Retina (tissue), 1 donor: ENCODE measurements at regions not wholly inside any gene's neighbourhood (a gene's known extent, or its start where the extent isn't known, plus 50 kb on each side); places are given as distances from the start of the nearest gene placed in this dataset.

Experiments
- DNase-seq: peaks from one replicate; pipeline ENCODE4 v3.0.0-alpha.2; 2016

- no peak for DNase-seq
Measured at GRCh38 chr1:39141925-39142324, 62.6 kb upstream of the MACF1 start.

DNA sequence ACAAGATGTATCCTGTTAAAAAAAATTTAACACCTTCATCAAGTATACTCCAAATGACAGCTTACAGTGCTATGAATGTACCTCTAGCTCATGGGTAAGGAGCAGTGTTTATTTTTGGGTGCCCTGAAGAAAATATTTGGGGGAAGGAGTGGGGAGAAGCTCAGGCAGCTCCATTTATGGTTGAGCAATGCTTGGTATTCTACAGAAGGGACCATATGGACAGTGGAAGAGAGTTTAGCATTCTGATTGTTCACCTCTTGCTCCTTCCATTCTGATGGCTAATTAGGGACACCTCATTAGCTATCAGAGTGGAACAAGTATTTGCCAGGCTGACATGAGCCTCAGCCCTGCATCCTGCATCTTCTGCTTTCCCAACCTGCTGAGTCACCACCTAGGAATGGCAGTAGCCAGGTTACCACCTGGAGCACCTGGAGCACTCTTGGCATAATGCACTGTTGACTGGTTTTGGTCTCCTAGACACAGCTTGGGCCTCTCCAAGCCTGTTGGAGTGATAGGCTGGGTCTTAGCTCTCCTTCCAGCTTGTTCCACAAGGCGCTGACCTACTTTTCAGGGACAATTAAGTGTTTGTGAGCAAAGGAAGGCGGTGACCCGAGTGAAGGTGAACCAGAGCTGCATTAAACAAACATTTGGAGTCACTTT, 62.0 kb upstream of the MACF1 start:
- peak; percentile 48 for DNase-seq

- DNase-seq, result no peak
Measured at GRCh38 chr1:39144924-39145323, 59.6 kb upstream of the MACF1 start.

DNA sequence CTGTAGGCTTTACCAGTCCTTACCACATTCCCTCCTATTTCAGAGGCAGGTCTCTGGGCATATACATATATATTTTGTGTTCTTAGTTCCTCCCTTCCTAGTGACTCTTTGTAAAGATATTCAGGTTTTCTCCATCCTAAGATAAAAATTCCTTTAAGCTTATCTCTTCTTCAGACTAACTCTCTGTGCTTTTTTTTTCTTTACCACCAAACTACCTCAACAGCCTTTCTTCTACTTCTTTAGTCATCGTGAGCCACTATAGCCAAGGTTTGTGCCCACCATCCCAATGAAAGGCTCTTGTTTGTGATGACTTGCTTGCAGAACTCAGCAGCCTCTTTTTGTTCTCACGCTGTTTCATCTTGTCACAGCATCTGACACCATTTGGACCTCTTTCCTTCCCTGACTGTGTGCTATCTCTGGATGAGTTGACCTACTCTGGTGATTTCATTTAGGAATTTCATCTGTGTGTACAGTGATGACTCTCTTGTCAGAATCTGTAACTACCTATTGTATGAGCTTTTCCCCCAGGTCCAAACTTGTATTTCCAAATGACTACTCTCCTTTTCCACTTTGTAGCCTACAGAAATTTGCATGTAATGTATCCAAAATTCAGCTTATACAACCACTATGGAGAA, 59.0 kb upstream of the MACF1 start:
- DNase-seq, result no peak

DNA sequence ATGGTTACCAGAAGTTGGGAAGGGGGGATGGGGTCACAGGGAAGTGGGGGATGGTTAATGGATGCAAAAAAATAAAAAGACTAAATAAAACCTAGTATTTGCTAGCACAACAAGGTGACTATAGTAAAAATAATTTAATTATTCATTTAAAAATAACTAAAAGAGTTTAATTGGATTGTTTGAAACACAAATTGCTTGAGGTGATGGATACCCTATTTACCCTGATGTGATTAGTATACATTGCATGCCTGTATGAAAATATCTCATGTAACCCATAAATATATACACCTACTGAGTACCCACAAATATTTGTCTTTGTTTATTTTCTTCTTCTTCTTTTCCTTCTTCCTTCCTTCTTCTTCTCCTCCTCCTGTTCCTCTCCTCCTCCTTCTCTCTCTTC, 57.8 kb upstream of the MACF1 start:
- no peak for DNase-seq

GRCh38 chr1:39147099-39148025, 57.1 kb upstream of the MACF1 start:
- DNase-seq, result no peak

GRCh38 chr1:39148942-39149341, 55.6 kb upstream of the MACF1 start:
- no peak for DNase-seq

GRCh38 chr1:39149509-39149908, 55.0 kb upstream of the MACF1 start:
- no peak for DNase-seq

DNA sequence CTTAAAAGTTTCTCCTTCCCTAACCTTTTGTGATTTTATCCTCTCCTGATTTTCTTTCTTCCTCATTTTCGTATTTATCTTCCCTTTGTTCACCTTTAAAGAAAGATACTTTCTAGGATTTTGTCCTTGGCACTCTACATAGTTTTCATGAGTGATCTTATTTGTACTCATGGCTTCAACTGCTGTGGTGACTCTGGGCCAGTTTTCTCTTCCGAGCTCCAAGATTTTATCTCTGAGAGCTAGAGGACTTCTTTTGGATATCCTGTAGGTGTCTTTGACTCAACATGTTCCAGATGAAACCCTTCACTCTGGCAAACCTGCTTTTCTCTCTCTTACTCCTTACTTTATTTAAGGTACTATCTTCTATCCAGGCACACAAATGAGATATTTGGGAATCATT, 53.7 kb upstream of the MACF1 start:
- DNase-seq, result no peak

DNA sequence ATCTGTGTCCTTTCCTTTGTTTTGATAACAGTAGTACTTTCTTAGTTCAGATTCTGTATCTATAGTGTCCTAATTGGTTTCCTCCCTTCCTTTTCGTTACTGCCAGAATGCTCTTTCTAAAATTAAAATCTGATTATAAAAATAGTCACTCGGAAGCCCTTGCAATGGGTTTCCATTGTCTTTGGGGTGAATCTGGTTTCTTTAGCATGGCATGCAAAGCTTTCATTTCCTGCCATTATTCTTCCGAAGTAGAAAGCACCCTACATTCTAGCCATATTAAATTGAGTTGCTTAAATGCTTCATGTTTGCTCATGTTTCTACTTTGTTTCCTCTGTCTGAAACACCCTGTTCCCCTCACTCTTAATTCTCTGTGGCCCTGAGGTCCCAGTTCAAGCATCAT, 53.2 kb upstream of the MACF1 start:
- no peak for DNase-seq

DNA sequence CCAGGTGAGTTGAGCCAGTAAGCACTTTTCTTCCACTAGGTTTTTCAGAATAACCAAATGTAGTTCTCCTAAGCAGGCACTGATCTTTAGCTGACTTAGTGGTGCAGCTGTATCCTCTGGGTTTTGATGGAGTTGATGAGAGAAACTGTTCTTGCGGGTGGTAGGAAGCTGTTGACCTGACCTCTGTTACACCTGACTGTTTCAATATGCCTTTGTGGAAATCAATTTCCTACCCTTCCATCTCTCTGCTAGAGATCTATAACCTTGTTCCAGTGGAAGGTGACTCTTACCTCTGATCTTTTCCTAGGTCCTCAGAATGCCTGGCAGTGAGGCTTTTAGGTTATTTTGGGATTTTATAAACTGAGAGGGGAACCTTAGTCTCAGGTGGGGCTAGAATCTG, 51.6 kb upstream of the MACF1 start:
- DNase-seq, result no peak

- no peak for DNase-seq
Measured at GRCh38 chr1:39153684-39154083, 50.8 kb upstream of the MACF1 start.

DNA sequence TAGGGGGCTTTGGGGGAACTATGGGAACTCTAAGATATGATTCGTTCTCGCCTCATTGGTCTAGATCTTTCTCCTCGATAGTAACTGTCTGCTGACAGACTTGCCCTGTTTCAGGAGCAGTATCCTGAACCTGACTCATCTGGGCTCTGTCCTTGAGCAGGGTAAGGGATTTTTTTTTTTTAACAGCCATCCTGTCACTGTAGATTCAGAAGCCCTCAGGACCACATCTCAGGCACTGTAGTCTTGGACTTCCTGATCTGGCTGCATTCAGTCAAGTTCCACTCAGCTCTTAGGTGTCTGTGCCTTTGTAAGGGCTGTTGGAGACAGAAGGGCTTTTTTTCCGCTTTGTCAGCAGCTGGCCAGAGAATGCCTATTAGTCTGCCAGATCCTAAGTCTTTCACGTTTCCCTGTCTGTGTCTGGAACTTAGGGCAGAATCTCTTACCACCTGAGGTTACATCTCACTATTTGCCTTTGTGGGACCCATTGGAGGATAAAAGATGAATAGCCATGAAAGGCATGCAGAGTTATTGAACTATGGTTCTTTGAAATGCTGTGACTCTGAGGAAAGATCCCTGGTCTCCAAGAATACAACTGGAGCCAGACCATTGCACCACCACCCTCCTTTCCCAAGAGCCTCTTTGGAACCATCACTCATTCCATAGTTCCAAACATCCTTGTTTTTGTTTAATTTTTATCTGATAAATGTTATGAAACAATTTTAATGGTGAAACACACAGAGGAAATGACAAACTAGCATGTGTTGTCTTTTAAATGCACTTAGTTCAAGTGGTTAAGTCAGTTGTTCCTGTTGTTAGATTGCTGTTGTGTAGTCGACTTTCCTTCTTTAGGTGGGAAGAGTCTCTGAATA, 49.7 kb upstream of the MACF1 start:
- DNase-seq, result no peak
